GM23338 (cell line): ENCODE measurements at regions not wholly inside any gene's neighbourhood (a gene's known extent, or its start where the extent isn't known, plus 50 kb on each side); places are given as distances from the start of the nearest gene placed in this dataset.

Source experiments
- ATAC-seq: fragments of 200-7000 bp; cut with Tn5 transposase; 3 replicates; pipeline ENCODE4 v1.9.1; 2020
- DNase-seq: peaks from one replicate; pipeline ENCODE4 v3.0.0-alpha.2; 2015; ENCODE audit warnings: low spot score
- H2AFZ ChIP-seq: fragments of 200-600 bp; sonication (generic); 2 replicates; pipeline ENCODE4 v1.8.0; 2016; ENCODE audit warnings: antibody characterized with exemption, mild to moderate bottlenecking, moderate library complexity
- H3F3A ChIP-seq: fragments of 200-600 bp; sonication (generic); replicated peaks from 2 replicates; pipeline ENCODE4 v1.8.0; 2017; ENCODE audit warnings: antibody characterized with exemption, mixed run types, low read depth
- H3K27ac ChIP-seq: fragments of 200-600 bp; sonication (generic); 2 replicates; pipeline ENCODE4 v1.6.1; 2016; ENCODE audit warnings: low read depth
- H3K27me3 ChIP-seq: fragments of 200-600 bp; sonication (generic); 2 replicates; pipeline ENCODE4 v1.8.0; 2016; ENCODE audit warnings: mild to moderate bottlenecking, mixed run types, moderate library complexity; ENCODE audit not compliant: insufficient read depth
- H3K36me3 ChIP-seq: fragments of 200-600 bp; sonication (generic); 2 replicates; pipeline ENCODE4 v1.8.0; 2016; ENCODE audit warnings: mild to moderate bottlenecking; ENCODE audit not compliant: insufficient read depth
- H3K4me1 ChIP-seq: fragments of 200-600 bp; sonication (generic); 2 replicates; pipeline ENCODE4 v1.8.0; 2016; ENCODE audit warnings: mild to moderate bottlenecking, moderate library complexity; ENCODE audit not compliant: insufficient read depth
- H3K4me2 ChIP-seq: fragments of 200-600 bp; sonication (generic); 2 replicates; pipeline ENCODE4 v1.7.1; 2017; ENCODE audit warnings: mixed run types
- H3K4me3 ChIP-seq: fragments of 200-600 bp; sonication (generic); 2 replicates; pipeline ENCODE4 v1.6.1; 2016; ENCODE audit warnings: mixed run types
- H3K79me2 ChIP-seq: fragments of 200-600 bp; sonication (generic); replicated peaks from 2 replicates; pipeline ENCODE4 v1.8.0; 2017; ENCODE audit warnings: mild to moderate bottlenecking; ENCODE audit not compliant: insufficient read depth
- H3K9me2 ChIP-seq: fragments of 200-600 bp; sonication (generic); 2 replicates; pipeline ENCODE4 v1.8.0; 2017; ENCODE audit not compliant: insufficient read depth
- H4K20me1 ChIP-seq: fragments of 200-600 bp; sonication (generic); replicated peaks from 2 replicates; pipeline ENCODE4 v1.8.0; 2017; ENCODE audit warnings: mild to moderate bottlenecking; ENCODE audit not compliant: insufficient read depth
- H3K27ac Mint-ChIP-seq: 2 replicates; pipeline ENCODE4 v1.8.0; 2020; ENCODE audit warnings: inconsistent platforms, mild to moderate bottlenecking, moderate library complexity, mixed read lengths
- H3K27me3 Mint-ChIP-seq: 3 replicates; pipeline ENCODE4 v1.8.0; 2022; ENCODE audit warnings: low read depth, mild to moderate bottlenecking, moderate library complexity, mixed read lengths, inconsistent platforms; ENCODE audit not compliant: insufficient read depth, poor library complexity
- H3K36me3 Mint-ChIP-seq: 3 replicates; pipeline ENCODE4 v1.8.0; 2021; ENCODE audit warnings: low read depth, mild to moderate bottlenecking, inconsistent platforms, moderate library complexity, mixed read lengths
- H3K4me1 Mint-ChIP-seq: 3 replicates; pipeline ENCODE4 v1.8.0; 2020; ENCODE audit warnings: mild to moderate bottlenecking, inconsistent platforms, mixed read lengths
- H3K4me3 Mint-ChIP-seq: 3 replicates; pipeline ENCODE4 v1.8.0; 2021; ENCODE audit warnings: moderate library complexity, mild to moderate bottlenecking, inconsistent platforms, mixed read lengths
- H3K9me3 Mint-ChIP-seq: 3 replicates; pipeline ENCODE4 v1.8.0; 2020; ENCODE audit warnings: moderate library complexity, mild to moderate bottlenecking, inconsistent platforms, mixed read lengths
- CREB1 ChIP-seq: fragments of 250-450 bp; sonication (Bioruptor Pico); IDR thresholded peaks from 2 replicates; pipeline ENCODE4 v1.5.0; 2020; ENCODE audit warnings: low read depth, mild to moderate bottlenecking, moderate library complexity
- EZH2 ChIP-seq: fragments of 200-600 bp; sonication (generic); IDR thresholded peaks from one replicate; pipeline ENCODE4 v1.8.0; 2017; ENCODE audit warnings: antibody characterized with exemption, mild to moderate bottlenecking, low read depth; ENCODE audit not compliant: unreplicated experiment
- EZH2phosphoT487 ChIP-seq: fragments of 200-600 bp; sonication (generic); IDR thresholded peaks from one replicate; pipeline ENCODE4 v1.8.1; 2018; ENCODE audit warnings: antibody characterized with exemption; ENCODE audit not compliant: unreplicated experiment
- JUNB ChIP-seq: IDR thresholded peaks from one replicate; pipeline ENCODE4 v1.6.1; 2016; ENCODE audit warnings: antibody characterized with exemption; ENCODE audit not compliant: unreplicated experiment
- POLR2AphosphoS5 ChIP-seq: IDR thresholded peaks from 2 replicates; pipeline ENCODE4 v1.6.1; 2016; ENCODE audit warnings: antibody characterized with exemption, low read depth
- ZNF331 ChIP-seq: fragments of 250-450 bp; sonication (Bioruptor Pico); IDR thresholded peaks from 2 replicates; pipeline ENCODE4 v1.5.0; 2020; ENCODE audit warnings: low read depth, mild to moderate bottlenecking, moderate library complexity
- TF ChIP-seq, protein P1 (sequence below), 2 experiments: fragments of 200-600 bp in 1 of 2; sonication (generic) in 1 of 2; conservative IDR thresholded peaks; 2 replicates each; pipeline versions ENCODE4 v1.5.1 to v1.6.1; 2016 to 2017; ENCODE audit warnings: antibody characterized with exemption in 2 of 2, low read depth in 2 of 2, mild to moderate bottlenecking in 2 of 2, moderate library complexity in 1 of 2
- TF ChIP-seq, protein P2 (sequence below): IDR thresholded peaks from one replicate; pipeline ENCODE4 v1.6.1; 2018; ENCODE audit warnings: antibody characterized with exemption; ENCODE audit not compliant: unreplicated experiment
- TF ChIP-seq, protein P3 (sequence below): fragments of 250-450 bp; sonication (Bioruptor Pico); IDR thresholded peaks from 2 replicates; pipeline ENCODE4 v1.5.0; 2020; ENCODE audit warnings: mild to moderate bottlenecking, moderate library complexity

DNA sequence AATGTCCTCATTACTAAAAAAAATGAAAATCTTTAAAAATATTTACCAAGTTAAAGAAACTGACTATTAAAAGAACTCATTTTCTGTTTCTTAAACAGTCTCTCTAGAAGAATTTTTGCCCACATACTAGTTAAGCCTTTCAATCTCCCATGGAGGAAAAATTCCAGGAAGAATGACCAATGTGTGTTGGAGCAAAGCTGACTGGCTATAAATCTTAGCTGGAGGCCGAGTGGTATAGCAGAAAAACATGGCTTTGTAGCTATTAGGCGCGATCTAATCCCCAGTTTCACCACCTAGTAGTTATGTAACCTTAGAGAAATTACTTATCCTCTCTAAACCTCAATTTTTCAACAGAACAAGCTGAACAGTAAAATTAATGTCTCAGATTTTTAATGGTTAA lies 135.5 kb upstream of the PRLR start:
- no peaks in the 10 kb centered on the region for H3K4me1 ChIP-seq
- H3K4me3 ChIP-seq = no peak overlapping the region
- TF ChIP-seq CREB1 (CRISPR knock-in tag) (no peak), POLR2AphosphoS5 (no peak)
- TF ChIP-seq, protein P1, sequence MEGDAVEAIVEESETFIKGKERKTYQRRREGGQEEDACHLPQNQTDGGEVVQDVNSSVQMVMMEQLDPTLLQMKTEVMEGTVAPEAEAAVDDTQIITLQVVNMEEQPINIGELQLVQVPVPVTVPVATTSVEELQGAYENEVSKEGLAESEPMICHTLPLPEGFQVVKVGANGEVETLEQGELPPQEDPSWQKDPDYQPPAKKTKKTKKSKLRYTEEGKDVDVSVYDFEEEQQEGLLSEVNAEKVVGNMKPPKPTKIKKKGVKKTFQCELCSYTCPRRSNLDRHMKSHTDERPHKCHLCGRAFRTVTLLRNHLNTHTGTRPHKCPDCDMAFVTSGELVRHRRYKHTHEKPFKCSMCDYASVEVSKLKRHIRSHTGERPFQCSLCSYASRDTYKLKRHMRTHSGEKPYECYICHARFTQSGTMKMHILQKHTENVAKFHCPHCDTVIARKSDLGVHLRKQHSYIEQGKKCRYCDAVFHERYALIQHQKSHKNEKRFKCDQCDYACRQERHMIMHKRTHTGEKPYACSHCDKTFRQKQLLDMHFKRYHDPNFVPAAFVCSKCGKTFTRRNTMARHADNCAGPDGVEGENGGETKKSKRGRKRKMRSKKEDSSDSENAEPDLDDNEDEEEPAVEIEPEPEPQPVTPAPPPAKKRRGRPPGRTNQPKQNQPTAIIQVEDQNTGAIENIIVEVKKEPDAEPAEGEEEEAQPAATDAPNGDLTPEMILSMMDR (conservative IDR thresholded peaks at IDR 0.05; ENCODE audit: low read depth in 2 of 2) = no peak
- TF ChIP-seq, protein P2, sequence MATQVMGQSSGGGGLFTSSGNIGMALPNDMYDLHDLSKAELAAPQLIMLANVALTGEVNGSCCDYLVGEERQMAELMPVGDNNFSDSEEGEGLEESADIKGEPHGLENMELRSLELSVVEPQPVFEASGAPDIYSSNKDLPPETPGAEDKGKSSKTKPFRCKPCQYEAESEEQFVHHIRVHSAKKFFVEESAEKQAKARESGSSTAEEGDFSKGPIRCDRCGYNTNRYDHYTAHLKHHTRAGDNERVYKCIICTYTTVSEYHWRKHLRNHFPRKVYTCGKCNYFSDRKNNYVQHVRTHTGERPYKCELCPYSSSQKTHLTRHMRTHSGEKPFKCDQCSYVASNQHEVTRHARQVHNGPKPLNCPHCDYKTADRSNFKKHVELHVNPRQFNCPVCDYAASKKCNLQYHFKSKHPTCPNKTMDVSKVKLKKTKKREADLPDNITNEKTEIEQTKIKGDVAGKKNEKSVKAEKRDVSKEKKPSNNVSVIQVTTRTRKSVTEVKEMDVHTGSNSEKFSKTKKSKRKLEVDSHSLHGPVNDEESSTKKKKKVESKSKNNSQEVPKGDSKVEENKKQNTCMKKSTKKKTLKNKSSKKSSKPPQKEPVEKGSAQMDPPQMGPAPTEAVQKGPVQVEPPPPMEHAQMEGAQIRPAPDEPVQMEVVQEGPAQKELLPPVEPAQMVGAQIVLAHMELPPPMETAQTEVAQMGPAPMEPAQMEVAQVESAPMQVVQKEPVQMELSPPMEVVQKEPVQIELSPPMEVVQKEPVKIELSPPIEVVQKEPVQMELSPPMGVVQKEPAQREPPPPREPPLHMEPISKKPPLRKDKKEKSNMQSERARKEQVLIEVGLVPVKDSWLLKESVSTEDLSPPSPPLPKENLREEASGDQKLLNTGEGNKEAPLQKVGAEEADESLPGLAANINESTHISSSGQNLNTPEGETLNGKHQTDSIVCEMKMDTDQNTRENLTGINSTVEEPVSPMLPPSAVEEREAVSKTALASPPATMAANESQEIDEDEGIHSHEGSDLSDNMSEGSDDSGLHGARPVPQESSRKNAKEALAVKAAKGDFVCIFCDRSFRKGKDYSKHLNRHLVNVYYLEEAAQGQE = no peak
- no peaks in the 10 kb centered on the region for H3K27me3 Mint-ChIP-seq
- H3K9me2 ChIP-seq = no peaks in the 10 kb centered on the region
- H3K27me3 ChIP-seq = no peaks in the 10 kb centered on the region
- ATAC-seq (no peak), DNase-seq (no peak)
- no peak overlapping the region for H3K4me2 ChIP-seq
- H3K27ac ChIP-seq = no peak overlapping the region
- no peaks in the 10 kb centered on the region for H3F3A ChIP-seq
- no peaks in the 10 kb centered on the region for H3K36me3 Mint-ChIP-seq
- H3K79me2 ChIP-seq = no peaks in the 10 kb centered on the region
- H2AFZ ChIP-seq = no peak overlapping the region
- H4K20me1 ChIP-seq = no peaks in the 10 kb centered on the region
- no peak overlapping the region for H3K4me3 Mint-ChIP-seq
- H3K4me1 Mint-ChIP-seq = peaks cover 5% of the 10 kb centered on the region; the same call in 2 of the 3 replicates
- H3K36me3 ChIP-seq = no peaks in the 10 kb centered on the region
- H3K9me3 Mint-ChIP-seq = no peaks in the 10 kb centered on the region
- no peak overlapping the region for H3K27ac Mint-ChIP-seq

DNA sequence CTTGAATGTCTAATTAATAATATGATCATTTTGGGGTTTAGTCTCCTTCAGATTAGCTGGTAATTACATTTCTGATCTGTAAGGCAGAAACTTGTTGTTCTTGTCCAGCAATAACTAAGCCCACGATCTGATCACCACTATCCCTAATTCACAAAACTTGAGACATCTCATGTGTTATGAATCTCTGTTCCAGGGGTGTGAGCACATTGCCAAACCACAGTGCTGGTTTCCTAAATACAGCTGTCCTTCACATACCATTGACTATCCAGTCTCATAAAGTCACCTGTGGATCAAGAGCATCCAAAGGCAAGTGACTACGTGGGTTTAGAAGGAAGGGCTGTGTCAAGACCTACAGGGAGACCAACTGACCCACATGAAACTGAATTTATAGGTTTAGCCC lies 134.1 kb upstream of the PRLR start:
- Mint-ChIP-seq H3K9me3 (no peaks in the 10 kb centered on the region), H3K4me1 (no peaks in the 10 kb centered on the region), H3K36me3 (no peaks in the 10 kb centered on the region), H3K27me3 (no peaks in the 10 kb centered on the region), H3K27ac (no peak overlapping the region), H3K4me3 (no peak overlapping the region)
- no peaks in the 10 kb centered on the region for H3K36me3 ChIP-seq
- H3K27me3 ChIP-seq = no peaks in the 10 kb centered on the region
- TF ChIP-seq, protein P3, sequence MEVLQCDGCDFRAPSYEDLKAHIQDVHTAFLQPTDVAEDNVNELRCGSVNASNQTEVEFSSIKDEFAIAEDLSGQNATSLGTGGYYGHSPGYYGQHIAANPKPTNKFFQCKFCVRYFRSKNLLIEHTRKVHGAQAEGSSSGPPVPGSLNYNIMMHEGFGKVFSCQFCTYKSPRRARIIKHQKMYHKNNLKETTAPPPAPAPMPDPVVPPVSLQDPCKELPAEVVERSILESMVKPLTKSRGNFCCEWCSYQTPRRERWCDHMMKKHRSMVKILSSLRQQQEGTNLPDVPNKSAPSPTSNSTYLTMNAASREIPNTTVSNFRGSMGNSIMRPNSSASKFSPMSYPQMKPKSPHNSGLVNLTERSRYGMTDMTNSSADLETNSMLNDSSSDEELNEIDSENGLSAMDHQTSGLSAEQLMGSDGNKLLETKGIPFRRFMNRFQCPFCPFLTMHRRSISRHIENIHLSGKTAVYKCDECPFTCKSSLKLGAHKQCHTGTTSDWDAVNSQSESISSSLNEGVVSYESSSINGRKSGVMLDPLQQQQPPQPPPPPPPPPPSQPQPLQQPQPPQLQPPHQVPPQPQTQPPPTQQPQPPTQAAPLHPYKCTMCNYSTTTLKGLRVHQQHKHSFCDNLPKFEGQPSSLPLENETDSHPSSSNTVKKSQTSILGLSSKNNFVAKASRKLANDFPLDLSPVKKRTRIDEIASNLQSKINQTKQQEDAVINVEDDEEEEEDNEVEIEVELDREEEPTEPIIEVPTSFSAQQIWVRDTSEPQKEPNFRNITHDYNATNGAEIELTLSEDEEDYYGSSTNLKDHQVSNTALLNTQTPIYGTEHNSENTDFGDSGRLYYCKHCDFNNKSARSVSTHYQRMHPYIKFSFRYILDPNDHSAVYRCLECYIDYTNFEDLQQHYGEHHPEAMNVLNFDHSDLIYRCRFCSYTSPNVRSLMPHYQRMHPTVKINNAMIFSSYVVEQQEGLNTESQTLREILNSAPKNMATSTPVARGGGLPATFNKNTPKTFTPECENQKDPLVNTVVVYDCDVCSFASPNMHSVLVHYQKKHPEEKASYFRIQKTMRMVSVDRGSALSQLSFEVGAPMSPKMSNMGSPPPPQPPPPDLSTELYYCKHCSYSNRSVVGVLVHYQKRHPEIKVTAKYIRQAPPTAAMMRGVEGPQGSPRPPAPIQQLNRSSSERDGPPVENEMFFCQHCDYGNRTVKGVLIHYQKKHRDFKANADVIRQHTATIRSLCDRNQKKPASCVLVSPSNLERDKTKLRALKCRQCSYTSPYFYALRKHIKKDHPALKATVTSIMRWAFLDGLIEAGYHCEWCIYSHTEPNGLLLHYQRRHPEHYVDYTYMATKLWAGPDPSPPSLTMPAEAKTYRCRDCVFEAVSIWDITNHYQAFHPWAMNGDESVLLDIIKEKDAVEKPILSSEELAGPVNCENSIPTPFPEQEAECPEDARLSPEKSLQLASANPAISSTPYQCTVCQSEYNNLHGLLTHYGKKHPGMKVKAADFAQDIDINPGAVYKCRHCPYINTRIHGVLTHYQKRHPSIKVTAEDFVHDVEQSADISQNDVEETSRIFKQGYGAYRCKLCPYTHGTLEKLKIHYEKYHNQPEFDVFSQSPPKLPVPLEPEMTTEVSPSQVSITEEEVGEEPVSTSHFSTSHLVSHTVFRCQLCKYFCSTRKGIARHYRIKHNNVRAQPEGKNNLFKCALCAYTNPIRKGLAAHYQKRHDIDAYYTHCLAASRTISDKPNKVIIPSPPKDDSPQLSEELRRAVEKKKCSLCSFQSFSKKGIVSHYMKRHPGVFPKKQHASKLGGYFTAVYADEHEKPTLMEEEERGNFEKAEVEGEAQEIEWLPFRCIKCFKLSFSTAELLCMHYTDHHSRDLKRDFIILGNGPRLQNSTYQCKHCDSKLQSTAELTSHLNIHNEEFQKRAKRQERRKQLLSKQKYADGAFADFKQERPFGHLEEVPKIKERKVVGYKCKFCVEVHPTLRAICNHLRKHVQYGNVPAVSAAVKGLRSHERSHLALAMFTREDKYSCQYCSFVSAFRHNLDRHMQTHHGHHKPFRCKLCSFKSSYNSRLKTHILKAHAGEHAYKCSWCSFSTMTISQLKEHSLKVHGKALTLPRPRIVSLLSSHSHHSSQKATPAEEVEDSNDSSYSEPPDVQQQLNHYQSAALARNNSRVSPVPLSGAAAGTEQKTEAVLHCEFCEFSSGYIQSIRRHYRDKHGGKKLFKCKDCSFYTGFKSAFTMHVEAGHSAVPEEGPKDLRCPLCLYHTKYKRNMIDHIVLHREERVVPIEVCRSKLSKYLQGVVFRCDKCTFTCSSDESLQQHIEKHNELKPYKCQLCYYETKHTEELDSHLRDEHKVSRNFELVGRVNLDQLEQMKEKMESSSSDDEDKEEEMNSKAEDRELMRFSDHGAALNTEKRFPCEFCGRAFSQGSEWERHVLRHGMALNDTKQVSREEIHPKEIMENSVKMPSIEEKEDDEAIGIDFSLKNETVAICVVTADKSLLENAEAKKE (CRISPR knock-in tag) = no peak
- TF ChIP-seq EZH2 (no peak), EZH2phosphoT487 (no peak), ZNF331 (CRISPR knock-in tag) (no peak), CREB1 (CRISPR knock-in tag) (no peak), JUNB (no peak)
- H3F3A ChIP-seq = no peaks in the 10 kb centered on the region
- ATAC-seq (no peak), DNase-seq (no peak)
- H2AFZ ChIP-seq = no peak overlapping the region
- no peaks in the 10 kb centered on the region for H3K79me2 ChIP-seq
- H3K4me1 ChIP-seq = no peaks in the 10 kb centered on the region
- no peaks in the 10 kb centered on the region for H4K20me1 ChIP-seq
- H3K4me3 ChIP-seq = no peak overlapping the region
- H3K4me2 ChIP-seq = no peak overlapping the region
- no peaks in the 10 kb centered on the region for H3K9me2 ChIP-seq
- H3K27ac ChIP-seq = no peak overlapping the region
